NB4 (cell line): ENCODE measurements at regions not wholly inside any gene's neighbourhood (a gene's known extent, or its start where the extent isn't known, plus 50 kb on each side); places are given as distances from the start of the nearest gene placed in this dataset.

ENCODE experiments used
- POLR2A ChIP-seq: IDR thresholded peaks from 2 replicates; pipeline ENCODE4 v1.6.1; 2011; ENCODE audit warnings: mild to moderate bottlenecking; ENCODE audit not compliant: insufficient read length; ENCODE audit errors: extremely low read depth
- TF ChIP-seq, protein P1 (sequence below): IDR thresholded peaks from one replicate; pipeline ENCODE4 v1.5.1; 2012; ENCODE audit warnings: low read depth, low read length
- TF ChIP-seq, protein P2 (sequence below): IDR thresholded peaks from 2 replicates; pipeline ENCODE4 v1.6.1; 2011; ENCODE audit warnings: low read depth, low read length

DNA sequence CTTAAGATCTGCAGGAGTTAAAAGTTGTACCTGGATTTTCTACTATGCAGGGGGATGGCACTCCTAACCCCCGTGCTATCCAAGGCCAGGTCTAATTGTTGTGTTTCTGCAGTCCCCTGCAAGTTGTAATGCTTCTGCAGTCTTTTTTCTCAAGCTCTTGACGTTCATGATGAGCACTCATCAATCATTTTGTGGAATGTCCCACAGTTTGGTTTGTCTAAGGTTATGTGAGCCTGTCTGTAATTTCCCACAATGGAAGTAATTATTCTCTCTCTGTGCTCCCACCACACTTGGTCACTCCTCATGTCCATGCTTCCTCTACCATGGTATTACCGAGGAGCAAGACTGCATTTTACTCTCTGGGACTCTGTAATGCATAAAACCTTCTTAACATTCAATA lies 107.6 kb upstream of the SSTR4 start:
- TF ChIP-seq, protein P1, sequence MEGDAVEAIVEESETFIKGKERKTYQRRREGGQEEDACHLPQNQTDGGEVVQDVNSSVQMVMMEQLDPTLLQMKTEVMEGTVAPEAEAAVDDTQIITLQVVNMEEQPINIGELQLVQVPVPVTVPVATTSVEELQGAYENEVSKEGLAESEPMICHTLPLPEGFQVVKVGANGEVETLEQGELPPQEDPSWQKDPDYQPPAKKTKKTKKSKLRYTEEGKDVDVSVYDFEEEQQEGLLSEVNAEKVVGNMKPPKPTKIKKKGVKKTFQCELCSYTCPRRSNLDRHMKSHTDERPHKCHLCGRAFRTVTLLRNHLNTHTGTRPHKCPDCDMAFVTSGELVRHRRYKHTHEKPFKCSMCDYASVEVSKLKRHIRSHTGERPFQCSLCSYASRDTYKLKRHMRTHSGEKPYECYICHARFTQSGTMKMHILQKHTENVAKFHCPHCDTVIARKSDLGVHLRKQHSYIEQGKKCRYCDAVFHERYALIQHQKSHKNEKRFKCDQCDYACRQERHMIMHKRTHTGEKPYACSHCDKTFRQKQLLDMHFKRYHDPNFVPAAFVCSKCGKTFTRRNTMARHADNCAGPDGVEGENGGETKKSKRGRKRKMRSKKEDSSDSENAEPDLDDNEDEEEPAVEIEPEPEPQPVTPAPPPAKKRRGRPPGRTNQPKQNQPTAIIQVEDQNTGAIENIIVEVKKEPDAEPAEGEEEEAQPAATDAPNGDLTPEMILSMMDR = no peak
- TF ChIP-seq, protein P2, sequence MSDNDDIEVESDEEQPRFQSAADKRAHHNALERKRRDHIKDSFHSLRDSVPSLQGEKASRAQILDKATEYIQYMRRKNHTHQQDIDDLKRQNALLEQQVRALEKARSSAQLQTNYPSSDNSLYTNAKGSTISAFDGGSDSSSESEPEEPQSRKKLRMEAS = no peak
- no peak for TF ChIP-seq POLR2A
